Stimulated activated CD8-positive, alpha-beta memory T cell treated with anti-CD3 and anti-CD28 coated beads, Interleukin-4, amount 100 ng/mL, for 48 hours (primary cell): ENCODE measurements at regions not wholly inside any gene's neighbourhood (a gene's known extent, or its start where the extent isn't known, plus 50 kb on each side); places are given as distances from the start of the nearest gene placed in this dataset.
"Not testable (repeated sequence)": the region's sequence is repeated elsewhere in the genome, so short reads cannot be mapped to it uniquely, and the experiment has no call there.

ENCODE experiments used
- DNase-seq: peaks from one replicate; pipeline ENCODE4 v3.0.0-alpha.2; 2020

DNA sequence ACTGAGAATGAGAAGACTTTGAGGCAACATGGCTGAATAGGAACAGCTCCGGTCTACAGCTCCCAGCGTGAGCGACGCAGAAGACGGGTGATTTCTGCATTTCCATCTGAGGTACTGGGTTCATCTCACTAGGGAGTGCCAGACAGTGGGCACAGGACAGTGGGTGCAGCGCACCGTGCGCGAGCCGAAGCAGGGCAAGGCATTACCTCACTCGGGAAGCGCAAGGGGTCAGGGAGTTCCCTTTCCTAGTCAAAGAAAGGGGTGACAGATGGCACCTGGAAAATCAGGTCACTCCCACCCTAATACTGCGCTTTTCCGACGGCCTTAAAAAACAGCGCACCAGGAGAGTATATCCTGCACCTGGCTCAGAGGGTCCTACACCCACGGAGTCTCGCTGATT lies 829.9 kb downstream of the GLUD2 start:
- DNase-seq, result not testable (repeated sequence)

DNA sequence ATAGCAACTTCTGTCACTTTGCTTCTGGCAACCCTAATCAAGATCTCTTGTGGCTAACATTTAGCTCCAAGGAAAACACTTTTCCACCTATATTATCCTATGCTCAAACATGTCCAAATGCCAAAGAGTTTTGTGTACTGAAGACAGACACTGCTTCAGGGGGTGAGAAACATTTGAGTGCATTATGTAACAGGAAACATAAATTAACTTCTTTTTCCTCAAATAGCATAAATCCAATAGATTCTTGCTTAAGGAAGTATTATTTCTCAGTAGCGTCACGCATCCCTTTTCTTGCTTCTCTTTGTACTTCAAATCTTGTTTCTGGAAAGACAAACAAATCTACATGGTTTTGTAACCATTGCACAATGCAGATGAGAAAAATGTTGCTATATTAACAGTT lies 839.1 kb downstream of the GLUD2 start:
- no peak for DNase-seq

DNA sequence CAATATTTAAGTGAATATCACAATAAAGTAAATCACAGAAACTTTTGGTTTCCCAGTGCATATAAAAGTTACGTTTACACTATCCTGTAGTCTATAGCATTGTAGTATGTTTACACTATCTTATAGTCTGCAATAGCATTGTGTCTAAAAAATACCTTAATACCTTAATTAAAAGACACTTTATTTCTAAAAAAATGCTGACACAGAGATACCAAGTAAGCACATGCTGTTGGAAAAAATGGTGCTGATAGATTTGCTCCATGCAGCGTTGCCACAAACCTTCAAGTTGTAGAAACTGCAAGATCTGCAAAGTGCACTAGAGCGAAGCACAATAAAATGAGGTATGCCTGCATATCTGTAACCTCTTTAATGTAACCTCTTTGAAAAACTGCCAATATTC lies 847.3 kb downstream of the GLUD2 start:
- no peak for DNase-seq

GRCh38 chrX:121902463-121902862 lies 855.1 kb downstream of the GLUD2 start:
- DNase-seq, result no peak

DNA sequence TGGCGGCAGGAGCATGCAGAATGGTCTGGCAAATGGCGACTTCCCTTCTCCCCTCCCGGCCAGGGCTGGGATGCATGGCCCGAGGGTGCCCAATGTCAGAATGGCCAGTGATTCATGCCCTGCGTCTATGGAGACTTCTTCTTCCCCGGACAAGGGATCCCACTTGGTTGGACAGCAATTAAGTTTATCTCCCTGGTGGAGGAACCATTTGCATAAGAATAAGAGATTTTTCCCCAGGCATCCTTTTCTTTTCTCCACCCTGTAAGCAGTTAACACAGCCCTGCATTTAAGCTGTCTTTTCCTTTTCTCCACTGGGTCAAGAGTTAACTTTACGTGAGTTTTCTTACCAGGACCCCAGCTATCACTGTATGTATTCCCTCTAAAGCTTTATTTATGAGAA lies 856.6 kb downstream of the GLUD2 start:
- DNase-seq, result no peak

GRCh38 chrX:121921258-121921657 lies 873.8 kb downstream of the GLUD2 start:
- DNase-seq, result no peak

- no peak for DNase-seq
These were observed 884.2 kb downstream of the GLUD2 start for GRCh38 chrX:121931567-121931966.

DNA sequence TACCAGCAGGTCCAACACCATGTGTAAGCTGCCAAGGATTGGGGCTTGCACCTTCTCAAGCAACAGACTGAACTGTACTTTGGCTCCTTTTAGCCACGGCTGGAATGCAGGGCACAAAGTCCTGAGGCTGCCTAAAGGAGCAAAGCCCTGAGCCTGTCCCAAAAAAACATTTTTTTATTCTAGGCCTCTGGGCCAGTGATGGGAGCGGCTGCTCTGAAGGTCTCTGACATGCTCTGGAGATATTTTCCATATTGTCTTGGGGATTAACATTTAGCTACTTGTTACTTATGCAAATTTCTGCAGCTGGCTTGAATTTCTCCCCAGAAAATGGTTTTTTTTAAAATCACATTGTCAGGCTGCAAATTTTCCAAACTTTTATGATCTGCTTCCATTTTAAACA lies 885.3 kb downstream of the GLUD2 start:
- DNase-seq, result no peak

GRCh38 chrX:121949041-121949760 lies 901.8 kb downstream of the GLUD2 start:
- no peak for DNase-seq

DNA sequence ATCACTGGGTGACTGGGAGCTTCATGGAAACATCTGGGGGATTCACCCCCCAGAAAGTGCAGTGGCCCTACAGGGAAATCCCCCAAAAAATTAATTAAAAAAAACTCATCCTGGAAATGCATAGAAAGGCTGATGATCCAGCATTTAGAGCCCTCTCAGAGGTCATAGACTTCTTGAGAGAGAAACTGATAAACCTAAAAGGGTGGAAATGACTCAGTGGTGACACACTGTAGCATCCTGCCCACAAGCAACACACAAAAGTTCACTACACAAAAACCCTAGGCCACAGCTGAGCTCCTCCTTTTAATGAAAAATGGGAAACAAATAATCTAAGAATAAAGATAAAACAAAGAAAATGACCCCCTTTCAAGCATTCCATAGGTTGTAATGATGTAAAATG lies 911.5 kb downstream of the GLUD2 start:
- no peak for DNase-seq

- DNase-seq, result no peak
These were observed 928.3 kb downstream of the GLUD2 start for GRCh38 chrX:121975671-121976070.

DNA sequence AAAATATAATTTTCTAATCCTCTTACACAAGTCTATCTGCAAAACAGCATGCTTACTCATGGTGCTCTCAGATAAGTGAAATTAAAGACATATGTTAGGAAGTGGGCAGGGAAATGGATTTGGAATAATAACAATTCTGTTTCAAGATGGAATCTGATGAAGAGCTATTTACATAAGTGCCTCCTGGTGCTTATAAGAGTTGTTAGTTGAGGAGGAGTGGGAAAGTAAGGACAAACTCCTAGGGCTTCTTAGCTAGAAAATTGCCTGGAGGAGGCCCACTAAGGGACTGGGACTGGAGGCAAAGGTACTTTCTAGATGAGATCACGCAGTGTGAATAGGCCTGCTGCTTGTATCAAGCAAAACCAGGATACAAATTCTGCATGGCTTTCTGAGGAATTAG lies 939.8 kb downstream of the GLUD2 start:
- no peak for DNase-seq

DNA sequence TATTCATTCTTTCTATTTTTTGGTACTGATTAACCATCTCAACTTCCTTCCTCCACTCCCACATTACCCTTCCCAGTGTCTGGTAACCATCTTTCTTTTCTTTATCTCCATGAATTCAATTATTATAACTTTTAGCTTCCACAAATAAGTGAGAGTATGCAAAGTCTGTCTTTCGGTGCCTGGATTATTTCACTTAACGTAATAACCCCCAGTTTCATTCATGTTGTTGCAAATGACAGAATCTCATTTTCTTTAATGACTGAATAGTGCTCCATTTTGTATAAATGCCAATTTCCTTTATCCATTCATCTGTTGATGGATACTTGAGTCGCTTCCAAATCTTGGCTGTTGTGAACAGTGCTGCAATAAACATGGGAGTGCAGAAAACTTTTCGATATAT lies 940.4 kb downstream of the GLUD2 start:
- DNase-seq, result no peak

DNA sequence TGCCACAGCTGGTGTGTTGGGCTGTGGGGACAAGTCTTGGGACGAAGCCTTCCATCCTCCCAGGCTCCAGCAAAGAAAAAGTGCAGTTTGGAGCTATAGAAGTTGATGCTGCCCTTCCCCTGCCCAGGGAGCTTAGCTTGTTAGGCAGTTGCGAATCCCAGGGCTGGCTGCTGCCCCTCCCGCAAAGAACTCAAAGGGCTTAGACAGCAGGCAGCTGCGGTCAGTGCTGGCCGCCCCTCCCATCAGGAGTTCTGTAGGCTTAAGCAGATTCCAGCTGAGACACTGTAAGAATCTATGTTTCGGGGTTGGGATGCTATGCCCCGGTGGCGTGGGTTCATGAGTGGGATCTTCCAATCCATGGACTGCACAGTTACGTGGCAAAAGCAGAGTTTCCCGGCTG lies 956.7 kb downstream of the GLUD2 start:
- no peak for DNase-seq

- no peak for DNase-seq
These were observed 979.3 kb downstream of the GLUD2 start for GRCh38 chrX:122026665-122027064.

GRCh38 chrX:122046226-122046625 lies 998.8 kb downstream of the GLUD2 start:
- no peak for DNase-seq

DNA sequence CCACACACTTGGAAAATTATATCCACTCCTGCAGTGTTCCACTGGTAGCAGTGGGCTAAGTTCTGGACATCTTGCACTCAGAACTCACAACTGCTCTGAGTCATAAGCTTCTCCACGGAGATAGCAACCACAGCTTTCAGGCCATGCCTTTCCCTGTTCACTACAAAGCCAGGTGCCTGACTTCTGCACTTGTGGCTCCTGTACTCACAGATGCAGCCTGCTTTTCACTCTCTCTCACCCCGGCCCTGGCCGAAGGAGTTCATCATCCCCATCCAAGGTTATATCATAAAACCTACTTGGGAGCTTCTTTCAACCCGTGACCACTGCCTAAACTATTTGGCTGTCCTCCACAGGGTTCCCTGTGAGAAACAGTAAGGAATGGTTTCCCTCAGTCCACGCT lies 999.4 kb downstream of the GLUD2 start:
- no peak for DNase-seq

- no peak for DNase-seq
These were observed 999.9 kb downstream of the GLUD2 start for GRCh38 chrX:122047261-122047660.

DNA sequence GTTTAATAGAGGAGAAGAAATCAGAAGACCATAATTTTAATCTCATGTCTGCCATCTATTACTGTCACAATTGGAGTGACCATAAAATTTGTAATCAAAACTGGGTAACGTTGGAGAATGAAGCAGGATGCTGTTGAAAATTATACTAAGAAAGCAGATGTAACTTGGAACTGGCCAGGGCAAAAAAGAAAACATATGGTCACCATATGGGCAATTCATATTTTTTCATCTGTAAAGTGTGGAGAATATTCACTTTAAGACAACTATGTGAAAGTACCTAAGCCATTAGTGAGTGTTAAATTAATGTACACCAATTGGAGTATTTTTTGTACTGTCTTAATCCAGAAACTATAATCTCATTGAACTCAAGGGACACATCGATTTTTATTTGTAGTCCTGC lies 1008.0 kb downstream of the GLUD2 start:
- DNase-seq, result no peak

DNA sequence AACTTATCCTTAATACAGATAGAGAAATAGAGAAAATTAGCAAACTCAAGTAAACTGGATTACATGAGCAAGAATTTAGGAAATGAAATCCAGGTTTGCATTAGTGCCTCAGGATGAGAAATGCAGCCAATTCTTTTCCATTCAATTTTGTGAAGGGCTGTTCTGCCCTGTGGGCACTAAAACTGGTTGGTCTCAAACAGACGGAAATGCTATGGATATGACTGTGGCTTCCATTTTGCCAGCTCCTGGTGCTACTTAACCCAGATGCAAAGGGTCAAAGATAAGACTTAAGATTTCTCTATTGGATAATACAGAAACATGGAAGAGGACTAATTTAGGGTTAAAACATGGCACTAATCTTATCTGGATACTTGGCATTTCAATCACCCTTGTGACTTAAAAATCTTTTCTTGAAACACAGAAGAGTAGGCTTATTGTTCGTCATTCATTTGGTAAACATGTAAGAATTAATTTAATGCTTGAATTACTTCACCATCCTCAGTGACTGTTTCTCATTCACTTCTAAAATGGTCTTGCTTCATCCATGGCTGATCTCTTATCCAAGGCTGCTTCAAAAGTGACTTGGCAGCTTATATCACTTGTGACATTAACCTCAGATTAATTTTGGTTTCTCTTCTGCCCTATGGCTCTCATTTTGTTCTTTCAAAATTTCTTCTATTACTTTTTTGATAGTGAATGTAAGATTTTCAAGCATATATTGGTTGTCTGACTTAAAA lies 1008.7 kb downstream of the GLUD2 start:
- DNase-seq, result no peak

DNA sequence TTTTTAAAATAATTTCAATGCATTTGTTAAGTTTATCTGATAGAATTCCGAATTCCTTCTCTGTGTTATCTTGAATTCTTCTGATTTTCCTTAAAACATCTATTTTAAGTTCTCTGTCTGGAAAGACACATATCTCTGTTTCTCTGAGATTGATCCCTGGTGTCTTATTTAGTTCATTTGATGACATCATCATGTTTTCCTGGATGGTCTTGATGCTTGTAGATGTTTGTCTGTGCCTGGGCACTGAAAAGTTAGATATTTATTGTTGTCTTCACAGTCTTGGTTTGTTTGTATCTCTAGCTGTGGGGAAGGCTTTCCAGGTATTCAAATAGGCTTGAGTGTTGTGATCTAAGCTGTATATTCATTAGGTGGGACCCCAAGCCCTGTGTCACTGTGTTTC lies 1028.8 kb downstream of the GLUD2 start:
- DNase-seq, result no peak

GRCh38 chrX:122078079-122078478 lies 1030.7 kb downstream of the GLUD2 start:
- DNase-seq, result no peak

DNA sequence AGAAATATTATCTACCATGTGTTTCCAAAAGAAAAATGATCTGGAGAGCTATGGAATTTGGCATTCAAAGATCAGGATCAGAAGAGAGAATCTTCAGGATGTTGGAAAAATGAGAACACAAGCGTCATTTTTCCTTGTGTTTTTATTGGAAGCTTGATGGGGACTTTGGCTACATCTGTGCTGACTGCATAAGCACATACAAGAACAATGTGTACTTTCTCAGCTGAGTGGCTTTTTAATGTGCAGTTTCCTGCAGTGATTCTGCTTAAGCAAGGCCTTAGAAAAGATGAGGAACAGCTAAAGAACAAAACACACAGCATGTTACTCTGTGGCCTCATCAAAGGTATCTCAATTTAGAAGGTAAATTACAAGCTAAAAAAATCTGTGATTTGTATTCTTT lies 1039.9 kb downstream of the GLUD2 start:
- DNase-seq, result no peak

- no peak for DNase-seq
These were observed 1044.2 kb downstream of the GLUD2 start for GRCh38 chrX:122091571-122091970.

DNA sequence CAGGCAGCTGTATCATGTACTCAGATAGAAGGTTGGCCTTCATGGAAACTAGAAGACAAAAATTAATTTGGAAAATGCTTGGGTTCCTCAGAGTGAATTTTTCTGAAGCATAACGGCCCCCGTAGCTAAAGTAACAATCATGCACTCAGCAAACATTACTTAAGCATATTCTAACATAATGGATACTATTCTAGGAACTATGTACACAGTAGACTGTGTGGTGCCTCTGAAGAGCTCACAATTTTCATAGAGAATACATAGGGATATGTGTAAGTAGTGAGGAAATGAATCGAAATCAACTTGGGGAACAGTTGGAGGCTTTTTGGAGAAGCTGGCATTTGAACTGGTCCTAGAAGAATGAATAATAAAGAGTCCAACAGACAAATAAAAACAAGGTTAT lies 1045.0 kb downstream of the GLUD2 start:
- DNase-seq, result no peak
